SK-N-SH treated with all-trans-retinoic acid at 6 μM for 48 hours (cell line): ENCODE measurements at regions not wholly inside any gene's neighbourhood (a gene's known extent, or its start where the extent isn't known, plus 50 kb on each side); places are given as distances from the start of the nearest gene placed in this dataset.

Source experiments
- ARNTL ChIP-seq: fragments of 450-650 bp; formaldehyde crosslinking; IDR thresholded peaks from 2 replicates; pipeline ENCODE4 v1.5.0; 2020; ENCODE audit warnings: low read depth, mild to moderate bottlenecking, moderate library complexity, borderline replicate concordance
- CSRNP3 ChIP-seq: fragments of 250-450 bp; sonication (Bioruptor Pico); IDR thresholded peaks from 2 replicates; pipeline ENCODE4 v1.5.1; 2021; ENCODE audit warnings: mild to moderate bottlenecking, moderate library complexity
- ESRRG ChIP-seq: fragments of 250-450 bp; sonication (Bioruptor Pico); IDR thresholded peaks from 2 replicates; pipeline ENCODE4 v1.6.1; 2021; ENCODE audit warnings: mild to moderate bottlenecking
- GLIS3 ChIP-seq: fragments of 250-450 bp; sonication (Bioruptor Pico); IDR thresholded peaks from 2 replicates; pipeline ENCODE4 v1.5.0; 2020; ENCODE audit warnings: mild to moderate bottlenecking, moderate library complexity
- ISL1 ChIP-seq: fragments of 250-450 bp; sonication (Bioruptor Pico); IDR thresholded peaks from 2 replicates; pipeline ENCODE4 v2.1.2; 2022; ENCODE audit warnings: mild to moderate bottlenecking, moderate library complexity
- PATZ1 ChIP-seq: fragments of 250-450 bp; sonication (Bioruptor Pico); IDR thresholded peaks from 2 replicates; pipeline ENCODE4 v1.8.0; 2020; ENCODE audit warnings: mild to moderate bottlenecking, moderate library complexity, borderline replicate concordance
- TSHZ2 ChIP-seq: fragments of 250-450 bp; sonication (Bioruptor Pico); IDR thresholded peaks from 2 replicates; pipeline ENCODE4 v1.5.0; 2020; ENCODE audit warnings: mild to moderate bottlenecking, moderate library complexity
- ZNF8 ChIP-seq: fragments of 450-650 bp; formaldehyde crosslinking; IDR thresholded peaks from 2 replicates; pipeline ENCODE4 v1.5.0; 2020; ENCODE audit warnings: mild to moderate bottlenecking, moderate library complexity

- no peak for TF ChIP-seq TSHZ2 (CRISPR knock-in tag)
- no peak for TF ChIP-seq ARNTL
- TF ChIP-seq ESRRG (CRISPR knock-in tag): no peak
- TF ChIP-seq GLIS3 (CRISPR knock-in tag): no peak
- TF ChIP-seq ISL1 (CRISPR knock-in tag): no peak
- TF ChIP-seq ZNF8: no peak
- no peak for TF ChIP-seq PATZ1 (CRISPR knock-in tag)
- TF ChIP-seq CSRNP3 (CRISPR knock-in tag): no peak
Observed at GRCh38 chrX:39988496-39988895, 109.3 kb downstream of the BCOR start.
